Gastroesophageal sphincter (tissue), 4 donors: ENCODE measurements at regions not wholly inside any gene's neighbourhood (a gene's known extent, or its start where the extent isn't known, plus 50 kb on each side); places are given as distances from the start of the nearest gene placed in this dataset.

Source experiments
- ATAC-seq: fragments of 150-250 bp; one replicate; pipeline ENCODE4 v1.9.1; 2016; ENCODE audit warnings: mild to moderate bottlenecking, moderate library complexity
- H3K27ac ChIP-seq, 4 donors: fragments of 200-600 bp; sonication (generic) in 3 of 4; 1 replicate in 3 of 4; 2 replicates in 1 of 4; pipeline ENCODE4 v1.5.1; 2016 to 2019
- H3K27me3 ChIP-seq: fragments of 200-600 bp; sonication (generic); one replicate; pipeline ENCODE4 v1.5.1; 2019
- H3K36me3 ChIP-seq, 2 donors: fragments of 200-600 bp; sonication (generic); one replicate each; pipeline ENCODE4 v1.5.1; 2019; ENCODE audit warnings: control low read depth in 1 of 2
- H3K4me1 ChIP-seq, 3 donors: fragments of 200-600 bp; sonication (generic); 1 replicate in 2 of 3; 2 replicates in 1 of 3; pipeline ENCODE4 v1.5.1; 2016 to 2019; ENCODE audit warnings: control low read depth in 2 of 3
- H3K4me3 ChIP-seq, 2 donors: fragments of 200-600 bp; sonication (generic); one replicate each; pipeline ENCODE4 v1.5.1; 2019; ENCODE audit warnings: mild to moderate bottlenecking in 1 of 2, moderate library complexity in 1 of 2
- H3K9me3 ChIP-seq, 3 donors: fragments of 200-600 bp; sonication (generic); one replicate each; pipeline ENCODE4 v1.5.1; 2017 to 2019; ENCODE audit warnings: control low read depth in 2 of 3
- CTCF ChIP-seq, 4 experiments: fragments of 200-600 bp in 2 of 4; fragments of 450-650 bp in 2 of 4; sonication (generic) in 1 of 4; IDR thresholded peaks; one replicate each; pipeline ENCODE4 v1.5.1; 2017 to 2019; ENCODE audit warnings: antibody characterized with exemption in 4 of 4, mild to moderate bottlenecking in 2 of 4, moderate library complexity in 2 of 4
- EP300 ChIP-seq: sonication (generic); formaldehyde crosslinking; IDR thresholded peaks from one replicate; pipeline ENCODE4 v1.6.1; 2017; ENCODE audit warnings: antibody characterized with exemption, mild to moderate bottlenecking
- POLR2A ChIP-seq, 2 donors: fragments of 450-650 bp; IDR thresholded peaks; one replicate each; pipeline ENCODE4 v1.6.1; 2017; ENCODE audit warnings: antibody characterized with exemption in 2 of 2, mild to moderate bottlenecking in 2 of 2, moderate library complexity in 1 of 2
- POLR2AphosphoS5 ChIP-seq: sonication (generic); formaldehyde crosslinking; IDR thresholded peaks from one replicate; pipeline ENCODE4 v1.6.1; 2017; ENCODE audit warnings: antibody characterized with exemption
- WGBS, 2 donors: methylation state at CpG; one replicate each; pipeline ENCODE4 v1.1.5; 2018; ENCODE audit warnings: low coverage in 1 of 2; 5-methylcytosine and 5-hydroxymethylcytosine counted together

- no peaks in the 10 kb centered on the region for H3K9me3 ChIP-seq
- no peaks in the 10 kb centered on the region for H3K4me1 ChIP-seq
- WGBS, 2 donors = 67 to 80% methylated on average over 2 of the region's 2 CpGs
- no peak overlapping the region for H3K4me3 ChIP-seq
- ATAC-seq = no peak
- no peaks in the 10 kb centered on the region for H3K36me3 ChIP-seq
- no peak overlapping the region for H3K27ac ChIP-seq
- no peak for TF ChIP-seq EP300
- TF ChIP-seq CTCF (IDR thresholded peaks at IDR 0.05) = no peak
- no peak for TF ChIP-seq POLR2AphosphoS5
- TF ChIP-seq POLR2A (IDR thresholded peaks at IDR 0.05) = no peak
- no peaks in the 10 kb centered on the region for H3K27me3 ChIP-seq
Observed at GRCh38 chrX:4186331-4186730, 472.9 kb upstream of the PRKX start.

- TF ChIP-seq EP300 (no peak), CTCF (IDR thresholded peaks at IDR 0.05) (no peak), POLR2AphosphoS5 (no peak), POLR2A (IDR thresholded peaks at IDR 0.05) (no peak)
- no peaks in the 10 kb centered on the region for H3K27me3 ChIP-seq
- H3K4me3 ChIP-seq = no peak overlapping the region
- H3K4me1 ChIP-seq = no peaks in the 10 kb centered on the region
- H3K36me3 ChIP-seq = no peaks in the 10 kb centered on the region
- WGBS, 2 donors = 71 to 84% methylated on average over 3 to 4 of the region's 4 CpGs
- no peak for ATAC-seq
- no peak overlapping the region for H3K27ac ChIP-seq
- H3K9me3 ChIP-seq = no peaks in the 10 kb centered on the region
Observed at GRCh38 chrX:4185086-4185485, 471.6 kb upstream of the PRKX start.

- WGBS, 2 donors = 41 to 64% methylated on average over 3 of the region's 3 CpGs
- ATAC-seq = no peak
- Histone ChIP-seq H3K36me3 (no peaks in the 10 kb centered on the region), H3K4me3 (no peak overlapping the region), H3K27ac (no peak overlapping the region), H3K27me3 (no peaks in the 10 kb centered on the region), H3K9me3 (no peaks in the 10 kb centered on the region), H3K4me1 (no peaks in the 10 kb centered on the region)
- TF ChIP-seq POLR2A (IDR thresholded peaks at IDR 0.05) (no peak), EP300 (no peak), CTCF (IDR thresholded peaks at IDR 0.05) (no peak), POLR2AphosphoS5 (no peak)
Observed at GRCh38 chrX:4182408-4182806, 469.0 kb upstream of the PRKX start.

- Histone ChIP-seq H3K36me3 (no peaks in the 10 kb centered on the region), H3K27me3 (no peaks in the 10 kb centered on the region), H3K4me1 (no peaks in the 10 kb centered on the region), H3K4me3 (no peak overlapping the region), H3K9me3 (no peaks in the 10 kb centered on the region), H3K27ac (no peak overlapping the region)
- 44 to 65% methylated on average over 1 to 2 of the region's 4 CpGs for WGBS, 2 donors
- no peak for ATAC-seq
- TF ChIP-seq POLR2AphosphoS5 (no peak), POLR2A (IDR thresholded peaks at IDR 0.05) (no peak), CTCF (IDR thresholded peaks at IDR 0.05) (no peak), EP300 (no peak)
Observed at GRCh38 chrX:4181782-4182407, 468.4 kb upstream of the PRKX start.

- Histone ChIP-seq H3K9me3 (no peaks in the 10 kb centered on the region), H3K4me1 (no peaks in the 10 kb centered on the region), H3K27me3 (no peaks in the 10 kb centered on the region), H3K4me3 (no peak overlapping the region), H3K36me3 (no peaks in the 10 kb centered on the region), H3K27ac (no peak overlapping the region)
- ATAC-seq = no peak
- WGBS, 2 donors = 63 to 71% methylated on average over 1 of the region's 1 CpG
- TF ChIP-seq POLR2A (IDR thresholded peaks at IDR 0.05) (no peak), CTCF (IDR thresholded peaks at IDR 0.05) (no peak), POLR2AphosphoS5 (no peak), EP300 (no peak)
Observed at GRCh38 chrX:4179031-4179430, 465.6 kb upstream of the PRKX start.
